Gastroesophageal sphincter (tissue), 3 donors: ENCODE measurements at regions not wholly inside any gene's neighbourhood (a gene's known extent, or its start where the extent isn't known, plus 50 kb on each side); places are given as distances from the start of the nearest gene placed in this dataset.

Source experiments
- POLR2A ChIP-seq, 2 donors: fragments of 450-650 bp; IDR thresholded peaks; one replicate each; pipeline ENCODE4 v1.6.1; 2017; ENCODE audit warnings: antibody characterized with exemption in 2 of 2, mild to moderate bottlenecking in 2 of 2, moderate library complexity in 1 of 2
- TF ChIP-seq, protein P1 (sequence below), 4 experiments: fragments of 200-600 bp in 2 of 4; fragments of 450-650 bp in 2 of 4; sonication (generic) in 1 of 4; IDR thresholded peaks; one replicate each; pipeline ENCODE4 v1.5.1; 2017 to 2019; ENCODE audit warnings: antibody characterized with exemption in 4 of 4, mild to moderate bottlenecking in 2 of 4, moderate library complexity in 2 of 4

DNA sequence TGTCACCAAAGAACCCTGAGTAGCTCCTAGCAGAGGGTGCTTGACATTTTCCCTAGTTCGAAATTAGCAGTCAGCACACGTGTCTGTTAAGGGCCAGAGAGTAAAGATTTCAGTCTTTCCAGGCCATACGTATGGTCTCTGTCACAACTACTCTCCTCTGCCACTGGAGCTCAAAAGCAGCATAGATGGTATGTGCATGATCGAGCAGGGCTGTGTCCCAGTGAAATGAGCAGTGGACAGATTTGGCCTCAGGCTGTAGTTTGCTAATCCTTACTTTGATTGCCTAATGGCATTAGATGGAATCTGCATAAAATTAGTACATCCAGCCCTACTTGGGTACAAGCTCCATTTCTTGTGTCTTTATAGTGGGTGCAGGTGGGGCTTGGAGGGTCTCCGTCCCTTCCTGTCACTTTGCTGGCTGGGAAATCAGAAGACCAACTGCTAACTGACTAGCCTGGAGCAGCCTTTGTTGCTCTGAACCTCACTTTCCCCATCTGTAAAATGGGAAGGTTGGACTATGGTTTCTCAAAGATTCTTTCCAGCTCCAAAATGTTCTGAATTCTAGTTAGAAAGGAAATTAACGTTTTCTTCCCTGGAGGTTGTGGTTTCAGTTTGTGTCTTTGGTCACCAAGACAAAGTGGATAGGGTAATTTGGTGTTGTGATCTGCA lies 108.5 kb downstream of the GLI2 start:
- TF ChIP-seq, protein P1, sequence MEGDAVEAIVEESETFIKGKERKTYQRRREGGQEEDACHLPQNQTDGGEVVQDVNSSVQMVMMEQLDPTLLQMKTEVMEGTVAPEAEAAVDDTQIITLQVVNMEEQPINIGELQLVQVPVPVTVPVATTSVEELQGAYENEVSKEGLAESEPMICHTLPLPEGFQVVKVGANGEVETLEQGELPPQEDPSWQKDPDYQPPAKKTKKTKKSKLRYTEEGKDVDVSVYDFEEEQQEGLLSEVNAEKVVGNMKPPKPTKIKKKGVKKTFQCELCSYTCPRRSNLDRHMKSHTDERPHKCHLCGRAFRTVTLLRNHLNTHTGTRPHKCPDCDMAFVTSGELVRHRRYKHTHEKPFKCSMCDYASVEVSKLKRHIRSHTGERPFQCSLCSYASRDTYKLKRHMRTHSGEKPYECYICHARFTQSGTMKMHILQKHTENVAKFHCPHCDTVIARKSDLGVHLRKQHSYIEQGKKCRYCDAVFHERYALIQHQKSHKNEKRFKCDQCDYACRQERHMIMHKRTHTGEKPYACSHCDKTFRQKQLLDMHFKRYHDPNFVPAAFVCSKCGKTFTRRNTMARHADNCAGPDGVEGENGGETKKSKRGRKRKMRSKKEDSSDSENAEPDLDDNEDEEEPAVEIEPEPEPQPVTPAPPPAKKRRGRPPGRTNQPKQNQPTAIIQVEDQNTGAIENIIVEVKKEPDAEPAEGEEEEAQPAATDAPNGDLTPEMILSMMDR (IDR thresholded peaks at IDR 0.05), result no peak
- TF ChIP-seq POLR2A (IDR thresholded peaks at IDR 0.05), result no peak
